ENCODE measurements at regions not wholly inside any gene's neighbourhood (a gene's known extent, or its start where the extent isn't known, plus 50 kb on each side); places are given as distances from the start of the nearest gene placed in this dataset.

GRCh38 chr21:28277324-28277723, 715.4 kb downstream of the LTN1 start:
- Mint-ChIP-seq H3K36me3 (ENCODE audit: low read depth, unreplicated experiment) (no peaks in the 10 kb centered on the region), H3K4me3 (ENCODE audit: unreplicated experiment) (no peak overlapping the region), H3K9me3 (ENCODE audit: unreplicated experiment) (peaks cover 4% of the 10 kb centered on the region), H3K27ac (ENCODE audit: unreplicated experiment) (no peak overlapping the region), H3K27me3 (ENCODE audit: low read depth, unreplicated experiment) (no peaks in the 10 kb centered on the region), H3K4me1 (ENCODE audit: low read depth, unreplicated experiment) (no peaks in the 10 kb centered on the region)
- H3K79me2 ChIP-seq (ENCODE audit: insufficient read depth, low read length): no peaks in the 10 kb centered on the region
- no peak overlapping the region for H3K4me3 ChIP-seq (ENCODE audit: insufficient read depth, low read depth, low read length)
- no peak overlapping the region for H3K4me2 ChIP-seq (ENCODE audit: low read length)
- FAIRE-seq (no peak), DNase-seq (ENCODE audit: low read depth) (no peak)
- no peaks in the 10 kb centered on the region for H4K20me1 ChIP-seq (ENCODE audit: insufficient read depth, low read length)
- H3K9ac ChIP-seq (ENCODE audit: low read length): no peak overlapping the region
- no peak for TF ChIP-seq EZH2 (IDR thresholded peaks at IDR 0.05; ENCODE audit: insufficient read depth, low read length)
- TF ChIP-seq CTCF (IDR thresholded peaks at IDR 0.05; ENCODE audit: insufficient read depth, low read depth, low read length): no peak
- no peak overlapping the region for H3K27ac ChIP-seq (ENCODE audit: low read depth, low read length)
- H3K36me3 ChIP-seq (ENCODE audit: insufficient read depth, low read length): no peaks in the 10 kb centered on the region
- no peaks in the 10 kb centered on the region for H3K27me3 ChIP-seq (ENCODE audit: insufficient read depth, low read length)
- no peaks in the 10 kb centered on the region for H3K4me1 ChIP-seq (ENCODE audit: insufficient read depth, low read length)
- H2AFZ ChIP-seq (ENCODE audit: low read depth, low read length): no peak overlapping the region
- H3K9me3 ChIP-seq (ENCODE audit: insufficient read depth, low read depth, low read length): no peaks in the 10 kb centered on the region

- no peak overlapping the region for H3K27ac Mint-ChIP-seq (ENCODE audit: unreplicated experiment)
- Histone ChIP-seq H3K27ac (ENCODE audit: low read depth, low read length) (no peak overlapping the region), H4K20me1 (ENCODE audit: insufficient read depth, low read length) (no peaks in the 10 kb centered on the region), H3K4me2 (ENCODE audit: low read length) (no peak overlapping the region), H3K36me3 (ENCODE audit: insufficient read depth, low read length) (no peaks in the 10 kb centered on the region), H2AFZ (ENCODE audit: low read depth, low read length) (no peak overlapping the region), H3K9ac (ENCODE audit: low read length) (no peak overlapping the region), H3K4me3 (ENCODE audit: insufficient read depth, low read depth, low read length) (no peak overlapping the region), H3K79me2 (ENCODE audit: insufficient read depth, low read length) (no peaks in the 10 kb centered on the region), H3K4me1 (ENCODE audit: insufficient read depth, low read length) (no peaks in the 10 kb centered on the region), H3K27me3 (ENCODE audit: insufficient read depth, low read length) (no peaks in the 10 kb centered on the region), H3K9me3 (ENCODE audit: insufficient read depth, low read depth, low read length) (no peaks in the 10 kb centered on the region)
- no peak overlapping the region for H3K4me3 Mint-ChIP-seq (ENCODE audit: unreplicated experiment)
- DNase-seq (ENCODE audit: low read depth): no peak
- H3K36me3 Mint-ChIP-seq (ENCODE audit: low read depth, unreplicated experiment): no peaks in the 10 kb centered on the region
- TF ChIP-seq EZH2 (IDR thresholded peaks at IDR 0.05; ENCODE audit: insufficient read depth, low read length) (no peak), CTCF (IDR thresholded peaks at IDR 0.05; ENCODE audit: insufficient read depth, low read depth, low read length) (no peak)
- no peak for FAIRE-seq
- H3K27me3 Mint-ChIP-seq (ENCODE audit: low read depth, unreplicated experiment): no peaks in the 10 kb centered on the region
- peaks cover 4% of the 10 kb centered on the region for H3K9me3 Mint-ChIP-seq (ENCODE audit: unreplicated experiment)
- H3K4me1 Mint-ChIP-seq (ENCODE audit: low read depth, unreplicated experiment): no peaks in the 10 kb centered on the region
These were observed 720.2 kb downstream of the LTN1 start for GRCh38 chr21:28272272-28272992.

GRCh38 chr21:28269173-28269572, 723.5 kb downstream of the LTN1 start:
- H4K20me1 ChIP-seq (ENCODE audit: insufficient read depth, low read length): no peaks in the 10 kb centered on the region
- H3K27me3 ChIP-seq (ENCODE audit: insufficient read depth, low read length): no peaks in the 10 kb centered on the region
- TF ChIP-seq EZH2 (IDR thresholded peaks at IDR 0.05; ENCODE audit: insufficient read depth, low read length): no peak
- TF ChIP-seq CTCF (IDR thresholded peaks at IDR 0.05; ENCODE audit: insufficient read depth, low read depth, low read length): no peak
- H3K9me3 Mint-ChIP-seq (ENCODE audit: unreplicated experiment): no peaks in the 10 kb centered on the region
- no peaks in the 10 kb centered on the region for H3K36me3 Mint-ChIP-seq (ENCODE audit: low read depth, unreplicated experiment)
- H3K9me3 ChIP-seq (ENCODE audit: insufficient read depth, low read depth, low read length): no peaks in the 10 kb centered on the region
- no peaks in the 10 kb centered on the region for H3K36me3 ChIP-seq (ENCODE audit: insufficient read depth, low read length)
- no peak overlapping the region for H3K27ac Mint-ChIP-seq (ENCODE audit: unreplicated experiment)
- H3K4me1 Mint-ChIP-seq (ENCODE audit: low read depth, unreplicated experiment): no peaks in the 10 kb centered on the region
- H3K27ac ChIP-seq (ENCODE audit: low read depth, low read length): no peak overlapping the region
- no peak overlapping the region for H2AFZ ChIP-seq (ENCODE audit: low read depth, low read length)
- no peak for DNase-seq (ENCODE audit: low read depth)
- no peaks in the 10 kb centered on the region for H3K79me2 ChIP-seq (ENCODE audit: insufficient read depth, low read length)
- no peak overlapping the region for H3K4me3 ChIP-seq (ENCODE audit: insufficient read depth, low read depth, low read length)
- FAIRE-seq: no peak
- H3K4me3 Mint-ChIP-seq (ENCODE audit: unreplicated experiment): no peak overlapping the region
- H3K4me1 ChIP-seq (ENCODE audit: insufficient read depth, low read length): no peaks in the 10 kb centered on the region
- H3K9ac ChIP-seq (ENCODE audit: low read length): no peak overlapping the region
- no peaks in the 10 kb centered on the region for H3K27me3 Mint-ChIP-seq (ENCODE audit: low read depth, unreplicated experiment)
- H3K4me2 ChIP-seq (ENCODE audit: low read length): no peak overlapping the region
